Erythroblast (primary cell): ENCODE measurements at regions not wholly inside any gene's neighbourhood (a gene's known extent, or its start where the extent isn't known, plus 50 kb on each side); places are given as distances from the start of the nearest gene placed in this dataset.

ENCODE experiments used
- DNase-seq, 2 experiments: peaks; one replicate each; lab custom pipeline; 2025; lab: John Stamatoyannopoulos, UW
- GATA1 ChIP-seq: IDR thresholded peaks from 2 replicates; pipeline ENCODE4 v1.6.1; 2011; ENCODE audit warnings: low read depth, mild to moderate bottlenecking, control low read depth, low read length, moderate library complexity
- POLR2A ChIP-seq: IDR thresholded peaks from 2 replicates; pipeline ENCODE4 v1.6.1; 2011; ENCODE audit warnings: mild to moderate bottlenecking, low read length

- no peak for DNase-seq
- no peak for TF ChIP-seq GATA1
- no peak for TF ChIP-seq POLR2A
Measured at GRCh38 chr3:150260398-150260710, 147.7 kb upstream of the TSC22D2 start.

GRCh38 chr3:150259526-150260397, 148.3 kb upstream of the TSC22D2 start:
- TF ChIP-seq GATA1 (no peak), POLR2A (no peak)
- DNase-seq, result no peak

- TF ChIP-seq POLR2A (no peak), GATA1 (no peak)
Measured at GRCh38 chr3:150256782-150257181, 151.3 kb upstream of the TSC22D2 start.

GRCh38 chr3:150256318-150256717, 151.8 kb upstream of the TSC22D2 start:
- DNase-seq, result no peak
- no peak for TF ChIP-seq GATA1
- no peak for TF ChIP-seq POLR2A

More at GRCh38 chr3:150256782-150257181, 151.3 kb upstream of the TSC22D2 start:
- no peak for DNase-seq

GRCh38 chr3:150255826-150256225, 152.3 kb upstream of the TSC22D2 start:
- no peak for DNase-seq

GRCh38 chr3:150255413-150255812, 152.7 kb upstream of the TSC22D2 start:
- DNase-seq, result no peak
- TF ChIP-seq GATA1 (no peak), POLR2A (no peak)

More at GRCh38 chr3:150255826-150256225, 152.3 kb upstream of the TSC22D2 start:
- TF ChIP-seq POLR2A (no peak), GATA1 (no peak)

- DNase-seq, result no peak
- TF ChIP-seq GATA1, result no peak
Measured at GRCh38 chr3:150254309-150254708, 153.8 kb upstream of the TSC22D2 start.

GRCh38 chr3:150253622-150254021, 154.5 kb upstream of the TSC22D2 start:
- no peak for TF ChIP-seq POLR2A
- TF ChIP-seq GATA1, result no peak
- DNase-seq, result peak; percentile 77 to 88

GRCh38 chr3:150252462-150252861, 155.6 kb upstream of the TSC22D2 start:
- TF ChIP-seq POLR2A (no peak), GATA1 (no peak)
- no peak for DNase-seq

- TF ChIP-seq GATA1 (no peak), POLR2A (no peak)
- peak in 1 of 2 experiments; percentile 26 for DNase-seq
Measured at GRCh38 chr3:150251187-150252062, 156.7 kb upstream of the TSC22D2 start.

GRCh38 chr3:150249779-150250470, 158.2 kb upstream of the TSC22D2 start:
- TF ChIP-seq POLR2A (no peak), GATA1 (no peak)

GRCh38 chr3:150248888-150249681, 159.0 kb upstream of the TSC22D2 start:
- DNase-seq, result no peak
- no peak for TF ChIP-seq GATA1
- no peak for TF ChIP-seq POLR2A

More at GRCh38 chr3:150249779-150250470, 158.2 kb upstream of the TSC22D2 start:
- DNase-seq, result no peak
